ENCODE measurements at regions not wholly inside any gene's neighbourhood (a gene's known extent, or its start where the extent isn't known, plus 50 kb on each side); places are given as distances from the start of the nearest gene placed in this dataset.

DNA sequence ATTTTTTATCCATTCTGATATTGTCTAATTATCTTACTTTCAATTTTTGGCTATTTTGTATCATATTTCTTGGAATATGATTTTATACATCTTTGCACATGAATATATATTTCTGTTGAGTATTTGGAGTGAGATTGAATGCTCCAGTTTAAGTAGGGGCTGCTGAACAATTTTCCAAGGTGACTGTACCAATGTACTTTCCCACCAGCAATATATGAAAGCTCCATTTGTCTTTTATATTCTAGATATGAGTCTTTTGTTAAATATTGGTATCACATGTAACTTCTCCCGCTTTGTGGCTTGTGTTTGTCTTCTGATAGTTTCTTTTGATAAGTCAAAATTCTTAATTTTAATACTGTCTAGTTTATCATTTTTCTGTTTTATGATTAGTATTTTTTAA lies 144.6 kb upstream of the MDFIC start:
- intact Hi-C loops (cut with micrococcal nuclease; ENCODE audit: unreplicated experiment), result no loop called here
- Histone ChIP-seq H3K9me3 (ENCODE audit: low read depth, low read length, poor library complexity, severe bottlenecking) (no peaks in the 10 kb centered on the region), H3K27me3 (replicated peaks; ENCODE audit: insufficient read depth, low read depth, low read length, poor library complexity) (peaks cover 11% of the 10 kb centered on the region), H3K27ac (ENCODE audit: low read depth, low read length, poor library complexity, severe bottlenecking) (no peak overlapping the region), H3K36me3 (ENCODE audit: insufficient read depth, low read length, poor library complexity, severe bottlenecking) (no peaks in the 10 kb centered on the region), H3K4me1 (ENCODE audit: insufficient read depth, low read length, poor library complexity, severe bottlenecking) (no peaks in the 10 kb centered on the region), H3K4me3 (ENCODE audit: low read depth, low read length, poor library complexity, severe bottlenecking) (no peak overlapping the region)
- ChIA-PET CTCF (no interaction called here), POLR2A (ENCODE audit: low non-redundant PET) (no interaction called here)
- TF ChIP-seq CTCF (conservative IDR thresholded peaks at IDR 0.05; ENCODE audit: low read depth, low read length) (no peak), EZH2 (IDR thresholded peaks at IDR 0.05; ENCODE audit: borderline replicate concordance, low read depth, low read length, poor library complexity, severe bottlenecking) (no peak)
- BruUV-seq (replicated peaks), result no TSS peak
- DNase-seq (ENCODE audit: low spot score), result no peak

- ChIA-PET CTCF (no interaction called here), POLR2A (ENCODE audit: low non-redundant PET) (no interaction called here)
- Histone ChIP-seq H3K36me3 (ENCODE audit: insufficient read depth, low read length, poor library complexity, severe bottlenecking) (no peaks in the 10 kb centered on the region), H3K27me3 (replicated peaks; ENCODE audit: insufficient read depth, low read depth, low read length, poor library complexity) (peaks cover 11% of the 10 kb centered on the region), H3K27ac (ENCODE audit: low read depth, low read length, poor library complexity, severe bottlenecking) (no peak overlapping the region), H3K4me3 (ENCODE audit: low read depth, low read length, poor library complexity, severe bottlenecking) (no peak overlapping the region), H3K9me3 (ENCODE audit: low read depth, low read length, poor library complexity, severe bottlenecking) (no peaks in the 10 kb centered on the region), H3K4me1 (ENCODE audit: insufficient read depth, low read length, poor library complexity, severe bottlenecking) (no peaks in the 10 kb centered on the region)
- no TSS peak for BruUV-seq (replicated peaks)
- DNase-seq (ENCODE audit: low spot score), result no peak
- TF ChIP-seq EZH2 (IDR thresholded peaks at IDR 0.05; ENCODE audit: borderline replicate concordance, low read depth, low read length, poor library complexity, severe bottlenecking), result no peak
- no peak for TF ChIP-seq CTCF (conservative IDR thresholded peaks at IDR 0.05; ENCODE audit: low read depth, low read length)
- intact Hi-C loops (cut with micrococcal nuclease; ENCODE audit: unreplicated experiment), result no loop called here
Measured at GRCh38 chr7:114783508-114783907, 138.4 kb upstream of the MDFIC start.

- Histone ChIP-seq H3K4me3 (ENCODE audit: low read depth, low read length, poor library complexity, severe bottlenecking) (no peak overlapping the region), H3K27ac (ENCODE audit: low read depth, low read length, poor library complexity, severe bottlenecking) (no peak overlapping the region), H3K4me1 (ENCODE audit: insufficient read depth, low read length, poor library complexity, severe bottlenecking) (no peaks in the 10 kb centered on the region), H3K9me3 (ENCODE audit: low read depth, low read length, poor library complexity, severe bottlenecking) (no peaks in the 10 kb centered on the region), H3K27me3 (replicated peaks; ENCODE audit: insufficient read depth, low read depth, low read length, poor library complexity) (peaks cover 11% of the 10 kb centered on the region), H3K36me3 (ENCODE audit: insufficient read depth, low read length, poor library complexity, severe bottlenecking) (no peaks in the 10 kb centered on the region)
- no peak for DNase-seq (ENCODE audit: low spot score)
- ChIA-PET POLR2A (ENCODE audit: low non-redundant PET) (no interaction called here), CTCF (no interaction called here)
- intact Hi-C loops (cut with micrococcal nuclease; ENCODE audit: unreplicated experiment), result no loop called here
- BruUV-seq (replicated peaks), result no TSS peak
- no peak for TF ChIP-seq EZH2 (IDR thresholded peaks at IDR 0.05; ENCODE audit: borderline replicate concordance, low read depth, low read length, poor library complexity, severe bottlenecking)
- no peak for TF ChIP-seq CTCF (conservative IDR thresholded peaks at IDR 0.05; ENCODE audit: low read depth, low read length)
Measured at GRCh38 chr7:114784177-114784576, 137.7 kb upstream of the MDFIC start.

Measured in A673 (cell line).